SK-N-SH treated with all-trans-retinoic acid at 6 μM for 48 hours (cell line): ENCODE measurements at regions not wholly inside any gene's neighbourhood (a gene's known extent, or its start where the extent isn't known, plus 50 kb on each side); places are given as distances from the start of the nearest gene placed in this dataset.

Experiments
- ARNTL ChIP-seq: fragments of 450-650 bp; formaldehyde crosslinking; IDR thresholded peaks from 2 replicates; pipeline ENCODE4 v1.5.0; 2020; ENCODE audit warnings: low read depth, mild to moderate bottlenecking, moderate library complexity, borderline replicate concordance
- GLIS3 ChIP-seq: fragments of 250-450 bp; sonication (Bioruptor Pico); IDR thresholded peaks from 2 replicates; pipeline ENCODE4 v1.5.0; 2020; ENCODE audit warnings: mild to moderate bottlenecking, moderate library complexity

DNA sequence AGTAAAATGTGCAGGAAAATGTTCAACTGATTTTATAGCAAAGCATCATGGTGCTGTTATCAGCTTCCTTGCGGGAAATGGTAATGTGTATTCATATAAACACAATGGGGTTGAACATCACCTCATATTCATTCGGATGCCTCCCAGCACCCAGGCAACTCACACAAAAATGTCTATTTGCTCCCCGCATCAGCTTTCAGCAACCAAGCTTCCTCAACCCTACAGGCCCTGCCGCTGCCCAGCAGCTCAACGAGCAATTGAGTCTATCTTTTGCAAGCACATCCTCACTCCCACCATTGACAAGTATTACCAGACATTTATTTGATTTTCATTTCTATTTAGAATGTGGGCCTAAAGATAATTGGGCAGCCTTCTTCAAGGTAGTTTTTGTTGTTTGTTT lies 2161.4 kb upstream of the PIK3C3 start:
- TF ChIP-seq ARNTL (no peak), GLIS3 (CRISPR knock-in tag) (no peak)
